SK-N-SH (cell line): ENCODE measurements at regions not wholly inside any gene's neighbourhood (a gene's known extent, or its start where the extent isn't known, plus 50 kb on each side); places are given as distances from the start of the nearest gene placed in this dataset.

Experiments used
- CTCF ChIP-seq: fragments of 200-600 bp; sonication (generic); IDR thresholded peaks from 2 replicates; pipeline ENCODE4 v1.6.1; 2017; ENCODE audit warnings: antibody characterized with exemption, mild to moderate bottlenecking, moderate library complexity
- NRF1 ChIP-seq: IDR thresholded peaks from 2 replicates; pipeline ENCODE4 v1.6.1; 2012; ENCODE audit warnings: low read depth, mild to moderate bottlenecking, low read length
- PBX3 ChIP-seq: IDR thresholded peaks from 2 replicates; pipeline ENCODE4; 2012
- RXRA ChIP-seq: IDR thresholded peaks from 2 replicates; pipeline ENCODE4 v1.4.0; 2012; ENCODE audit warnings: low read depth, mild to moderate bottlenecking, borderline replicate concordance
- SIN3A ChIP-seq: IDR thresholded peaks from 2 replicates; pipeline ENCODE4 v1.6.1; 2012; ENCODE audit warnings: low read depth, mild to moderate bottlenecking, low read length, moderate library complexity, borderline replicate concordance
- TAF1 ChIP-seq: IDR thresholded peaks from 2 replicates; pipeline ENCODE4 v1.6.1; 2012; ENCODE audit warnings: low read depth, mild to moderate bottlenecking, low read length, moderate library complexity, borderline replicate concordance
- TEAD4 ChIP-seq: IDR thresholded peaks from 2 replicates; pipeline ENCODE4 v1.4.0; 2012; ENCODE audit warnings: mild to moderate bottlenecking, borderline replicate concordance; ENCODE audit not compliant: insufficient read depth
- YY1 ChIP-seq: IDR thresholded peaks from 2 replicates; pipeline ENCODE4 v1.4.0; 2012; ENCODE audit warnings: low read depth, mild to moderate bottlenecking
- ZBTB33 ChIP-seq: IDR thresholded peaks from 2 replicates; pipeline ENCODE4 v1.4.0; 2012; ENCODE audit warnings: low read depth, borderline replicate concordance

- TF ChIP-seq TEAD4: no peak
- TF ChIP-seq CTCF: no peak
- no peak for TF ChIP-seq RXRA
- no peak for TF ChIP-seq ZBTB33
- TF ChIP-seq NRF1: no peak
- TF ChIP-seq TAF1: no peak
- TF ChIP-seq YY1: no peak
- TF ChIP-seq SIN3A: no peak
- TF ChIP-seq PBX3: no peak
These were observed 240.4 kb upstream of the LYZL1 start for GRCh38 chr10:29048506-29048905.
